ENCODE measurements at regions not wholly inside any gene's neighbourhood (a gene's known extent, or its start where the extent isn't known, plus 50 kb on each side); places are given as distances from the start of the nearest gene placed in this dataset.

DNA sequence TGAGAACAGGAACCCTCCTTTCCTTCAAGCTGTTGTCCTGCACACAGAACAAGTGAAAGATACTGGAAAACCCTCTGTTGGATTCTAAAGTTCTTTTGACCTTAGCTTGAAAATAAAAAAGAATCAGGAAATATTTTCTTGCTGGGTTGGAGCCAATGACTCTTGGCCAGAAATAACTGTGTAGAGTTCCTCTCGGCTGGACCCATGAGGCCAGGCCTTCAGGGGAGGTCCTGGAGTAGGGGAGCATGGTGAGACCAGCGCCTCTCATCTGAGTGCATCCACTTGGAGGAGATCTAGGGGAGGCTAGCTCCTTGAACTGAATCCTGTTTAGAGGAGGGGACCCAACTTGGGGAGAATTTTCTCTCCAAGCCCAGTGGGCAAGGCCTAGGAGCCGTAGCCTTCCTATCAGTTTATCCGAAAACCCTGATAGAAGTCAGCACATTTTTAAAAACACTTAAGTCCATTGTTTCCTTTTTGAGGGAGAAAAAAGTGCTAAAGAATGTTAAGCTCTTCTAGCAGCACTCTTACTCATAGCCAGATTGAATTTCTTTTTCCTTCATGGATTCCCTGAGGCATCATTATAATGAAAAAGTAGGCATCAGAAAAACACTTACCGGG, 635.7 kb upstream of the ANKRD30A start:
- DNase-seq (ENCODE audit: low read depth) = no peak
- TF ChIP-seq, protein P1, sequence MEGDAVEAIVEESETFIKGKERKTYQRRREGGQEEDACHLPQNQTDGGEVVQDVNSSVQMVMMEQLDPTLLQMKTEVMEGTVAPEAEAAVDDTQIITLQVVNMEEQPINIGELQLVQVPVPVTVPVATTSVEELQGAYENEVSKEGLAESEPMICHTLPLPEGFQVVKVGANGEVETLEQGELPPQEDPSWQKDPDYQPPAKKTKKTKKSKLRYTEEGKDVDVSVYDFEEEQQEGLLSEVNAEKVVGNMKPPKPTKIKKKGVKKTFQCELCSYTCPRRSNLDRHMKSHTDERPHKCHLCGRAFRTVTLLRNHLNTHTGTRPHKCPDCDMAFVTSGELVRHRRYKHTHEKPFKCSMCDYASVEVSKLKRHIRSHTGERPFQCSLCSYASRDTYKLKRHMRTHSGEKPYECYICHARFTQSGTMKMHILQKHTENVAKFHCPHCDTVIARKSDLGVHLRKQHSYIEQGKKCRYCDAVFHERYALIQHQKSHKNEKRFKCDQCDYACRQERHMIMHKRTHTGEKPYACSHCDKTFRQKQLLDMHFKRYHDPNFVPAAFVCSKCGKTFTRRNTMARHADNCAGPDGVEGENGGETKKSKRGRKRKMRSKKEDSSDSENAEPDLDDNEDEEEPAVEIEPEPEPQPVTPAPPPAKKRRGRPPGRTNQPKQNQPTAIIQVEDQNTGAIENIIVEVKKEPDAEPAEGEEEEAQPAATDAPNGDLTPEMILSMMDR (IDR thresholded peaks at IDR 0.05; ENCODE audit: insufficient read depth, low read depth, low read length, missing control alignments) = no peak
- H3K4me3 ChIP-seq (ENCODE audit: low read depth, low read length) = no peak overlapping the region

DNA sequence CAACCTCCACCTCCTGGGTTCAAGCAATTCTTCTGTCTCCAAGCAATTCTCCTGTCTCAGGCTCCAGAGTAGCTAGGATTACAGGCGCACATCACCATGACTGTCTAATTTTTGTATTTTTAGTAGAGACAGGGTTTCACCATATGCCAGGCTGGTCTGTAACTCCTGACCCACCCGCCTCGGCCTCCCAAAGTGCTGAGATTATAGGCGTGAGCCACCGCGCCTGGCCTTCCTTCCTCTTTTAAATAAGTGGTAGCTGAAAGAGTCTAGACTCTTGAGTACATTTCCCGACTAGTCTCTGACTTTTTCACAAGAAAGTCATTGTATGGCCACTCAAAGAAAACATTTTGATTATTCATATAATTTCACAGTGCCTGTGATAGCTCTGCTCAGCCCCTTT, 636.2 kb upstream of the ANKRD30A start:
- TF ChIP-seq, protein P1 (IDR thresholded peaks at IDR 0.05; ENCODE audit: insufficient read depth, low read depth, low read length, missing control alignments) = no peak
- DNase-seq (ENCODE audit: low read depth) = no peak
- H3K4me3 ChIP-seq (ENCODE audit: low read depth, low read length) = no peak overlapping the region

DNA sequence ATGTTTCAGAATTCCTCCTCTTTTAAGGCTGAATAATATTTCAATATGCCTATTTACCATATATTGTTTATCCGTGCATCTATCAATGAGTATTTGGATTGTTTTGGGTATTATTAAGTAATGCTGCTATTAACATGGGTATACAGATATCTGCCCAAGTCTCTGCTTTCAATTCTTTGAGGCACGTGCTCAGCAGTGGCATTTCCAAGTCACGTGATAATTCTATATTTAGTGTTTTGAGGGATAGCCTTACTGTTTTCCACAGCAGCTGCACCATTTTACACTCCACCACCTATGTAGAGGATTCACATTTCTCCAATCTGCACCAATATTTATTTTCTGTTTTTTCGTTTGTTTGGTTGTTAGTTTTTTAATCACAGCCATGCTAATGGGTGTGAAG, 636.8 kb upstream of the ANKRD30A start:
- TF ChIP-seq, protein P1 (IDR thresholded peaks at IDR 0.05; ENCODE audit: insufficient read depth, low read depth, low read length, missing control alignments) = no peak
- no peak for DNase-seq (ENCODE audit: low read depth)
- H3K4me3 ChIP-seq (ENCODE audit: low read depth, low read length) = no peak overlapping the region

DNA sequence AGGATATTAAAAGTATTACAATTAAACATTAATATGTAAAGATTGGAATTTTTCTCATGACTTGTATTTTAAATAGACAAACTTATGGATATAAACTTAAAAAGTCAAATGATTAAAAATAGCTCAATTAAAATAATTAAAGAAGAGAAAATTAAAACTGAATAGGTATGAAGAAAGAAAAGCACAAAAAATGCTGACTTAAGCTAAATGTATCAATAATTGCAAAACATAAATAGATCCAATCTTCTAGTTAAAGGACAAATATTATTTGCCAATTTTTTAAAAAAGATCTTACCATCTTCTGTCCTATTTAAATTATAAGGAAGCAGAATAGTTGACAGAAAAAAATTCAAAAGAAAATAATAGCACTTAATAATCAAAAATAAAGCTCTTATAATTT, 646.3 kb upstream of the ANKRD30A start:
- TF ChIP-seq, protein P1 (IDR thresholded peaks at IDR 0.05; ENCODE audit: insufficient read depth, low read depth, low read length, missing control alignments) = no peak
- H3K4me3 ChIP-seq (ENCODE audit: low read depth, low read length) = no peak overlapping the region
- no peak for DNase-seq (ENCODE audit: low read depth)

DNA sequence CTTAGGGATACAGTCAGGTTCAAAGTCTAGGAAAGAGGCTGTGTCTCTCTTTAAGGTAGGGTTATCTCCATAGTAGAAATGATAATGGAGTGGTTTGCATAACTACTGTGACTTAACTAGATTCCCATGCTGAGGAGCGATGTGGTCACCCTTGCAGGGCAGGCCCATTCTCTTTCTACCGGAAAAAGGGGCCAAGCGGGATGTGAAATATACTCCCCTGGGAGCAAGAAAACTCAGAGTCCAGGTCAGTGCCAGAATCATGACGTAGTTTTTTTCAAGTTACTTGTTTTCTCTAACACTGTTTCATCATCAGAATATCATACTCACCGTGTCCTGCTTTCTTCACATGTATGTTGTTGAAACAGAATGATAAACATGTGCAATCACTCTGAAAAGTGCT, 649.0 kb upstream of the ANKRD30A start:
- DNase-seq (ENCODE audit: low read depth) = no peak
- TF ChIP-seq, protein P1 (IDR thresholded peaks at IDR 0.05; ENCODE audit: insufficient read depth, low read depth, low read length, missing control alignments) = no peak
- H3K4me3 ChIP-seq (ENCODE audit: low read depth, low read length) = no peak overlapping the region

DNA sequence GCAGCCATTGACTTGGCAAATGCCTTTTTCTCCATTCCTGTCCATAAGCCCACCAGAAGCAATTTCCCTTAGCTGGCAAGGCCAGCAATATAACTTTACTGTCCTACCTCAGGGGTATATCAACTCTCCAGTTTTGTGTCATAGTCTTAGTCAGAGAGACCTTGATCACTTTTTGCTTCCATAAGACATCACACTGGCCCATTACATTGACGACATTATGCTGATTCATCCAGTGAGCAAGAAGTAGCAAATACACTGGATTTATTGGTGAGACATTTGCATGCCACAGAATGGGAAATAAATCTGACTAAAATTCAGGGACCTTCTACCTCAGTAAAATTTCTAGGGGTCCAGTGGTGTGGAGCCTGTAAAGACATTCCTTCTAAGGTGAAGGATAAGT, 649.7 kb upstream of the ANKRD30A start:
- DNase-seq (ENCODE audit: low read depth) = no peak

More for the DNA sequence above, 649.7 kb upstream of the ANKRD30A start:
- no peak overlapping the region for H3K4me3 ChIP-seq (ENCODE audit: low read depth, low read length)
- TF ChIP-seq, protein P1 (IDR thresholded peaks at IDR 0.05; ENCODE audit: insufficient read depth, low read depth, low read length, missing control alignments) = no peak
